ENCODE measurements at regions not wholly inside any gene's neighbourhood (a gene's known extent, or its start where the extent isn't known, plus 50 kb on each side); places are given as distances from the start of the nearest gene placed in this dataset.
A peak's percentile ranks its signal among the peaks of the same experiment; 100 is the strongest.
"Not testable (repeated sequence)": the region's sequence is repeated elsewhere in the genome, so short reads cannot be mapped to it uniquely, and the experiment has no call there.

GRCh38 chr22:22117864-22118544 lies 126.6 kb upstream of the VPREB1 start:
- DNase-seq: not testable (repeated sequence)

GRCh38 chr22:22116997-22117770 lies 127.4 kb upstream of the VPREB1 start:
- DNase-seq: not testable (repeated sequence)

GRCh38 chr22:22113701-22114100 lies 130.9 kb upstream of the VPREB1 start:
- DNase-seq: no peak

- DNase-seq: no peak
Observed at GRCh38 chr22:22112533-22113294, 130.1 kb upstream of the TOP3B start.

GRCh38 chr22:22111983-22112382 lies 129.4 kb upstream of the TOP3B start:
- DNase-seq: no peak

- peak; percentile 80 for DNase-seq
Observed at GRCh38 chr22:22111267-22111751, 128.7 kb upstream of the TOP3B start.

GRCh38 chr22:22110548-22111266 lies 128.1 kb upstream of the TOP3B start:
- DNase-seq: peak; percentile 61

GRCh38 chr22:22109693-22110466 lies 127.3 kb upstream of the TOP3B start:
- DNase-seq: no peak

- DNase-seq: no peak
Observed at GRCh38 chr22:22106855-22107254, 124.3 kb upstream of the TOP3B start.

- DNase-seq: no peak
Observed at GRCh38 chr22:22105364-22105763, 122.8 kb upstream of the TOP3B start.

- no peak for DNase-seq
Observed at GRCh38 chr22:22103078-22103875, 120.7 kb upstream of the TOP3B start.

- DNase-seq: no peak
Observed at GRCh38 chr22:22099833-22100812, 117.5 kb upstream of the TOP3B start.

- DNase-seq: no peak
Observed at GRCh38 chr22:22099194-22099486, 116.6 kb upstream of the TOP3B start.

GRCh38 chr22:22098457-22099193 lies 116.0 kb upstream of the TOP3B start:
- DNase-seq: no peak

- DNase-seq: no peak
Observed at GRCh38 chr22:22097727-22098228, 115.2 kb upstream of the TOP3B start.

- no peak for DNase-seq
Observed at GRCh38 chr22:22094921-22095320, 112.3 kb upstream of the TOP3B start.

GRCh38 chr22:22094514-22094913 lies 111.9 kb upstream of the TOP3B start:
- DNase-seq: no peak

- DNase-seq: no peak
Observed at GRCh38 chr22:22093743-22094142, 111.2 kb upstream of the TOP3B start.

- DNase-seq: no peak
Observed at GRCh38 chr22:22092974-22093373, 110.4 kb upstream of the TOP3B start.

Measured in fibroblast of skin of right biceps (primary cell).